T-helper 1 cell treated with Interleukin-12 subunit alpha and Interleukin-12 subunit beta and Interleukin-4 antibody, amounts not matched to agents 30 ng/mL and 1 ng/mL, for 36 hours (primary cell): ENCODE measurements at regions not wholly inside any gene's neighbourhood (a gene's known extent, or its start where the extent isn't known, plus 50 kb on each side); places are given as distances from the start of the nearest gene placed in this dataset.

Source experiments
- intact Hi-C: fragments of 100-400 bp; cut with micrococcal nuclease; formaldehyde crosslinking; loops from one replicate; pipeline ENCODE4 v1.15.1; 2024

- intact Hi-C loops: no loop called here
Observed at GRCh38 chr3:186487819-186488218, 56.4 kb downstream of the CRYGS start.

GRCh38 chr3:186487037-186487436 lies 57.1 kb downstream of the CRYGS start:
- intact Hi-C loops: no loop called here

GRCh38 chr3:186483611-186484340 lies 60.4 kb downstream of the CRYGS start:
- intact Hi-C loops: no loop called here

- intact Hi-C loops: no loop called here
Observed at GRCh38 chr3:186481526-186481925, 62.7 kb downstream of the CRYGS start.

- intact Hi-C loops: no loop called here
Observed at GRCh38 chr3:186477876-186478275, 66.3 kb downstream of the CRYGS start.

GRCh38 chr3:186477033-186477432 lies 67.1 kb downstream of the CRYGS start:
- intact Hi-C loops: no loop called here

GRCh38 chr3:186476541-186476940 lies 67.6 kb downstream of the CRYGS start:
- intact Hi-C loops: no loop called here

- intact Hi-C loops: no loop called here
Observed at GRCh38 chr3:186476044-186476468, 68.1 kb downstream of the CRYGS start.

GRCh38 chr3:186473166-186473565 lies 71.0 kb downstream of the CRYGS start:
- intact Hi-C loops: no loop called here

GRCh38 chr3:186472456-186473008 lies 71.6 kb downstream of the CRYGS start:
- intact Hi-C loops: no loop called here

- intact Hi-C loops: no loop called here
Observed at GRCh38 chr3:186471771-186472170, 72.4 kb downstream of the CRYGS start.

GRCh38 chr3:186469525-186469924 lies 74.7 kb downstream of the CRYGS start:
- intact Hi-C loops: no loop called here

GRCh38 chr3:186467969-186468368 lies 76.2 kb downstream of the CRYGS start:
- intact Hi-C loops: no loop called here

GRCh38 chr3:186466391-186466974 lies 77.7 kb downstream of the CRYGS start:
- intact Hi-C loops: no loop called here

GRCh38 chr3:186465508-186465907 lies 78.7 kb downstream of the CRYGS start:
- intact Hi-C loops: loop anchor here (2.0 kb wide), 1 partner anchor 75 kb away; no protein-coding TSS in a partner anchor

- intact Hi-C loops: loop anchor here (2.0 kb wide), 1 partner anchor 76 kb away; no protein-coding TSS in a partner anchor
Observed at GRCh38 chr3:186464424-186465093, 79.6 kb downstream of the CRYGS start.

- intact Hi-C loops: no loop called here
Observed at GRCh38 chr3:186461141-186461540, 83.0 kb downstream of the CRYGS start.

GRCh38 chr3:186459108-186459467 lies 85.1 kb downstream of the CRYGS start:
- intact Hi-C loops: no loop called here

GRCh38 chr3:186458306-186459107 lies 85.7 kb downstream of the CRYGS start:
- intact Hi-C loops: no loop called here

- intact Hi-C loops: no loop called here
Observed at GRCh38 chr3:186457236-186457635, 86.9 kb downstream of the CRYGS start.

GRCh38 chr3:186456731-186457191 lies 87.4 kb downstream of the CRYGS start:
- intact Hi-C loops: no loop called here
